Bone marrow (tissue), 2 donors: ENCODE measurements at regions not wholly inside any gene's neighbourhood (a gene's known extent, or its start where the extent isn't known, plus 50 kb on each side); places are given as distances from the start of the nearest gene placed in this dataset.
"Not testable (repeated sequence)": the region's sequence is repeated elsewhere in the genome, so short reads cannot be mapped to it uniquely, and the experiment has no call there.

ENCODE experiments used
- DNase-seq, 2 donors: peaks; one replicate each; lab custom pipeline; 2025; lab: John Stamatoyannopoulos, UW

- DNase-seq: not testable (repeated sequence)
These were observed 79.0 kb upstream of the RUBCNL start for GRCh38 chr13:46466074-46466473.

DNA sequence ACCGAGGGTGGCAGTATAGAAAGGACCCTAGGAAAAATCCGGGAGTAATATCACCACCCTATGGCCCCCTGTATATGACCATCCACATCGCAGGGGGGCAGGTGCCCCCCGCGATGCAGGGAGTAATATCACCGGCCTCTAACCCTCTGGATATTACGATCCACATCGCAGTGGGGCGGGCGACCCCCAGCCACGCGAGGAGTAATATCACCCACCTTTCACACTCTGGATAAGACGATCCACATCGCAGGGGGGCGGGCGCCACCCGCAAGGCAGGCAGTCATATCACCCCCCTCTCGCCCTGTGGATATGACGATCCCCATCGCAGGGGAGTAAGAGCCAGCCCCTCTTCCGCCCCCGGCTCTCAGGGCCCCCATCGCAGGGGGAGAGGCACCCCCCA lies 76.7 kb upstream of the RUBCNL start:
- no peak for DNase-seq

DNA sequence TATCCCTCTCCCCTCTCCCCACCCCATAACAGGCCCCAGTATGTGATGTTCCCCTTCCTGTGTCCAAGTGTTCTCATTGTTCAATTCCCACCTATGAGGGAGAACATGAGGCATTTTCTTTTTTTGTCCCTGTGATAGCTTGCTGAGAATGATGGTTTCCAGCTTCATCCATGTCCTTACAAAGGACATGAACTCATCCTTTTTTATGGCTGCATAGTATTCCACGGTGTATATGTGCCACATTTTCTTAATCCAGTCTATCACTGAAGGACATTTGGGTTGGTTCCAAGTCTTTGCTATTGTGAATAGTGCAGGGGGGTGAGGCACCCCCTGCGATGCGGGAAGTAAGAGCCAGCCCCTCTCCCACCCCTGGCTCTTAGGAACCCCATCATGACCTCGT lies 73.2 kb upstream of the RUBCNL start:
- DNase-seq: not testable (repeated sequence)

- DNase-seq: not testable (repeated sequence)
These were observed 70.2 kb upstream of the RUBCNL start for GRCh38 chr13:46457255-46457654.

DNA sequence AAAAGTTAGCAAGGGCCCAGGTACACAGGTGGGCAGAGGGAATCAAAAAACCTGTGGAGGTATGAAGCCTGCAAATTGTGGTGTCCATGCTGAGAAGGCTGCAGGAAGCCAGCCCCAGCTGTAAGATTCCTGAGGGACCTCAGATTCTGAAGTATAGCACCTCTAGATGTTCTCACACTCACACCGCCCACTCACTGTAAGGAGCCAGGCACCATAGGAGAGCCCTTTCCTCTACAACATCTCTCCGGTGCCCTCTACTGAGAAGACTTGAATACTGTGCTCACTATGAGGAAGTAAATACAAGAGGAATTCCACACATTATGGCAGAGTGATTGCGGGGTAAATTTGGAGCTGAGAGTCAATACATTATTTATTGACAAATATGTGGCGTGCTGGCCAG lies 68.9 kb upstream of the RUBCNL start:
- peak in 1 of 2 donors; percentile 57 for DNase-seq

DNA sequence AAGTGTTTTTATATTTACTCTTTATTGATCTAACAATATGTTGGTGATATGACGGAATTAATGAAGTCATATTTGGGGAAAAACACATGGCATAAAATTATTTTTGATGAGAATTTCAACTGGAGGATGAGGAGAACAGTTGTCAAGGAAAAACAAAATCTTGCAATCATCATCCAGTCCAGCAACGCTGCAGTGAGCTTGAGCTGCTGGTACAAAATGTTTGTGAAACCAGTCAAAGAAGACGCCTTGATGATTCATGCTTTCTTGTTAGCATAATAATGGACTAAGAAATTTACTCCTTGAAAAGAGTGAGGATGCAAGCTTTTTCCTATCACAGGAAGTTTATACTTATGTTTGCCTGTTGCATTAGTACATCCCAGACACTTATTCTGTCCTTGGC lies 64.1 kb upstream of the RUBCNL start:
- not testable (repeated sequence) for DNase-seq

GRCh38 chr13:46449949-46450348 lies 62.9 kb upstream of the RUBCNL start:
- not testable (repeated sequence) for DNase-seq

DNA sequence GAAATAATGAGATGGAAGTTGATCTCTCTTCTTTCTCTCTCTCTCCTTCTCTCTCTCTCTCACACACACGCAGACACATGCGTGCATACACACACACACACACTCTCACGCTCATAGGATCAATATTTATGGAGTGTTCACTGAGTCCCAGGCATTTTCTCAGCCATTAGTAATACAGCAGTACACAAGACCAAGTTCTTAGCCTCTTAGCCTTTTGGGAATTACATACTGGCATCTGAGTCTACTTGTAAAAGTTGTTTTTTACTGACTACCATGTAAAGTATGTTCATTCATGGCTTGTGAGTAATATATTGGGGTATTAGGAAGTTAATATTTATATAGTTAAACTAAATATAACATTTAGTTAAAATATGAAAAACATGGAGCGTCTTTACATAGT lies 61.1 kb upstream of the RUBCNL start:
- DNase-seq: not testable (repeated sequence)

DNA sequence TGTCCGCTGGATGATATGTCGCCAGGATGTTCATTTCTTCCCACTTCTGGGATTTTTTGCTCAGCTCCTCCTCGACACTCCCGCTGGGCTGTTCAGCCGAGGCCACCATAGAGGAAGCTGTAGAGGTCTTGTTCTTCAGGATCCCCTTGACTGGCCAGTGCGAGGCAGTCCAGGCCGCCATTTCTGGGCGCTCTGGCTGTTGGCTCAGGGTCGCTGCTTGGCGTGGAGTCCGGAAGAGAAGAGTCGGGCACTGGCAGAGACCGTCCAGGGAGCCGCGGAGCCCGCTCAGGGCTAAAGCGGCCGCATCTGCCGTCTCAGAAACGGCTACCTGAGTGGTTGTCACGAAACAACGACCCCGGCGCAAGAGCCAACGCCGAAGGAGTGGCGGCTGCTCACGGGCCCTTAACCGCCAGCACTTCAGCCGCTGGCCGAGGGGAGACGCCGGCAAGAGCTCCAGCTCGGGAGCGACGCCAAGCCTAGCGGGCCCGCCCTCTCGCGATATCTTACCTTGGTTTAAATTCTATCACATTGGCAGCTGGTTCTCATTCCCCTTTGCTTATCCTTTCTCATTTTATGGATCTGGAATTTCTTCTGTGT lies 50.9 kb upstream of the RUBCNL start:
- not testable (repeated sequence) for DNase-seq
